Epithelial cell of esophagus (primary cell): ENCODE measurements at regions not wholly inside any gene's neighbourhood (a gene's known extent, or its start where the extent isn't known, plus 50 kb on each side); places are given as distances from the start of the nearest gene placed in this dataset.
"Not testable (repeated sequence)": the region's sequence is repeated elsewhere in the genome, so short reads cannot be mapped to it uniquely, and the experiment has no call there.

Experiments used
- DNase-seq: peaks from one replicate; pipeline ENCODE4 v3.0.0; 2010; ENCODE audit warnings: low read depth
- H3K4me3 ChIP-seq: 2 replicates; pipeline ENCODE4 v1.5.1; 2011; ENCODE audit warnings: mild to moderate bottlenecking, low read length, control low read depth
- CTCF ChIP-seq: IDR thresholded peaks from 2 replicates; pipeline ENCODE4 v1.5.1; 2011; ENCODE audit warnings: low read depth, mild to moderate bottlenecking, low read length, control low read depth, inconsistent platforms; ENCODE audit not compliant: insufficient read depth; ENCODE audit errors: missing control alignments

GRCh38 chr2:56971383-56971974, 787.7 kb downstream of the CCDC85A start:
- no peak for DNase-seq
- TF ChIP-seq CTCF: no peak
- no peak overlapping the region for H3K4me3 ChIP-seq

GRCh38 chr2:56981554-56981953, 797.8 kb downstream of the CCDC85A start:
- no peak overlapping the region for H3K4me3 ChIP-seq
- DNase-seq: no peak
- no peak for TF ChIP-seq CTCF

- no peak for TF ChIP-seq CTCF
- peak; percentile 10 for DNase-seq
- no peak overlapping the region for H3K4me3 ChIP-seq
Measured at GRCh38 chr2:56985609-56986008, 801.8 kb downstream of the CCDC85A start.

GRCh38 chr2:57022496-57022895, 838.7 kb downstream of the CCDC85A start:
- no peak for TF ChIP-seq CTCF
- DNase-seq: no peak
- no peak overlapping the region for H3K4me3 ChIP-seq

- no peak for DNase-seq
- no peak overlapping the region for H3K4me3 ChIP-seq
- no peak for TF ChIP-seq CTCF
Measured at GRCh38 chr2:57044931-57045635, 861.3 kb downstream of the CCDC85A start.

DNA sequence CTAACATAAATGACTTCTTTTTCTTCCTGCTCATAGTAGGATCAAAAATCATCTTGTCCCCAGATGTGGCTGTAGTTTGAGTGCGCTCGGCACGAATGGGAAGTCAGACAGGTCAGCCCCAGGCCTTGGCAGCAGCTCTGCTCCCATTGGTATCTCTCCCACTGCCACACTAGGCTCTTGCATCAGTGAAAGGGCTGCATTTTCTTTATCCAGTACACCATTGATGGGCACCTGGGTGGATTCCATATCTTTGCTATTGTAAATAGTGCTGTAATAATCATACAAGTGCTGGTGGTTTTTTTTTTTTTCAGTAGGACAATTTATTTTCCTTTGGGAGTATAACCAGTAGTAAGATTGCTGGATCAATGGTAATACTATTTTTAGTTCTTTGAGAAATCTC, 865.5 kb downstream of the CCDC85A start:
- no peak for DNase-seq
- TF ChIP-seq CTCF: no peak
- H3K4me3 ChIP-seq: no peak overlapping the region

DNA sequence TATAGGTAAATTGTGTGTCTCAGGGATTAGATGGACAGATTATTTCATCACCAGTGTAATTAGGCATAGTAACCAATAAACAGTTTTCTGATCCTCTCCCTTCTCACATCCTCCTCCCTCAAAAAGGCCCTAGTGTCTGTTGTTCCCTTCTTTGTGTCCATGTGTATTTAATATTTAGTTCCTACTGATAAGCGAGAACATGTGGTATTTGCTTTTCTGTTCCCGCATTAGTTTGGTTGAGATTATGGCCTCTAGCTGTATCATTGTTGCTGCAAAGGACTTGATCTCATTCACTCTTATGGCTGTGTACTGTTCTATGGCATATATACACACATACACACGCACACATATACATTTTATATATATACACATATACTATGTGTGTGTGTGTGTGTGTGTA, 866.2 kb downstream of the CCDC85A start:
- no peak for DNase-seq
- no peak overlapping the region for H3K4me3 ChIP-seq
- TF ChIP-seq CTCF: no peak

DNA sequence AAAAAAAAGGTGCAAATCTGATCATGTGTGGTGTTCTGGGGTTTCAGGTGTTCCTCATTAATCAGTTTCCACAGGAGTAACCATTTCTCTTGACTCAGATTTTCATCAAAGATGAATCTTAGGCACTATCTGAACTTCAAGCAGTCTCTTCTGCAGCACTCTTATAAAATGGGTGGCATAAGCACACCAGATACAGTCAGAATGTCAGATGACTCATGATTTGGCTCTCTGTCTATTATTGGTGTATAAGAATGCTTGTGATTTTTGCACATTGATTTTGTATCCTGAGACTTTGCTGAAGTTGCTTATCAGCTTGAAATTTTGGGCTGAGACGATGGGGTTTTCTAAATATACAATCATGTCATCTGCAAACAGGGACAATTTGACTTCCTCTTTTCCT, 882.5 kb downstream of the CCDC85A start:
- DNase-seq: peak; percentile 41
- not testable (repeated sequence) for H3K4me3 ChIP-seq
